ENCODE measurements at regions not wholly inside any gene's neighbourhood (a gene's known extent, or its start where the extent isn't known, plus 50 kb on each side); places are given as distances from the start of the nearest gene placed in this dataset.
A peak's percentile ranks its signal among the peaks of the same experiment; 100 is the strongest.

DNA sequence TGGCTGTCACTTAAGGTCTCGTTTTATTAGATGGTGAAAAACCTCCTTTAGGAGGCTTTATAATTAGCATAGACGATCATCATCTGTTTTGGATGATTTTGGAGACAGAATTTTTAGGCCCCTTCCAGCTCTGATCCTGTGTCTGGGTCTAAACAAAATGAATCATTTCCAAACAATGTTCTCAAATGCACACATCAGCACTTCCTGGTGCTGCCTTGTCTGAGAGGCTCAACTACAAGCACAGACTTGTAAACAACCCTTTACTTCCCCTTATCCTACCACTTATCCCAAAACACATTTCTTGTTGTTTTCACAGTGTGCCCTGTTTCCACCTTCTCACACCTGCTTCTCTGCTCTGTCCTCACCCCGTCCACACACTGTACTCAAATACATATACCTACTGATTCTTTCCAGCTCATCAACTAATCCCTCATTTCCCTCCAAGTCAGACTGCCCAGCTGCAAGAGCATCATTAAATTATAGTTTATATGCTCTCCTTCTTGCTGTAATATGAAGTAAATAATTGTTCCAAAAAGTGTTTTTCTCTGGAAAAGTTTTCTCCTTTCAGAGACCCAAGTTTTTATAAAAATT lies 71.2 kb upstream of the COL3A1 start:
- TF ChIP-seq, protein P1, sequence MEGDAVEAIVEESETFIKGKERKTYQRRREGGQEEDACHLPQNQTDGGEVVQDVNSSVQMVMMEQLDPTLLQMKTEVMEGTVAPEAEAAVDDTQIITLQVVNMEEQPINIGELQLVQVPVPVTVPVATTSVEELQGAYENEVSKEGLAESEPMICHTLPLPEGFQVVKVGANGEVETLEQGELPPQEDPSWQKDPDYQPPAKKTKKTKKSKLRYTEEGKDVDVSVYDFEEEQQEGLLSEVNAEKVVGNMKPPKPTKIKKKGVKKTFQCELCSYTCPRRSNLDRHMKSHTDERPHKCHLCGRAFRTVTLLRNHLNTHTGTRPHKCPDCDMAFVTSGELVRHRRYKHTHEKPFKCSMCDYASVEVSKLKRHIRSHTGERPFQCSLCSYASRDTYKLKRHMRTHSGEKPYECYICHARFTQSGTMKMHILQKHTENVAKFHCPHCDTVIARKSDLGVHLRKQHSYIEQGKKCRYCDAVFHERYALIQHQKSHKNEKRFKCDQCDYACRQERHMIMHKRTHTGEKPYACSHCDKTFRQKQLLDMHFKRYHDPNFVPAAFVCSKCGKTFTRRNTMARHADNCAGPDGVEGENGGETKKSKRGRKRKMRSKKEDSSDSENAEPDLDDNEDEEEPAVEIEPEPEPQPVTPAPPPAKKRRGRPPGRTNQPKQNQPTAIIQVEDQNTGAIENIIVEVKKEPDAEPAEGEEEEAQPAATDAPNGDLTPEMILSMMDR (IDR thresholded peaks at IDR 0.05) = no peak
- TF ChIP-seq POLR2AphosphoS5 (IDR thresholded peaks at IDR 0.05) = no peak
- no peak for TF ChIP-seq POLR2A (IDR thresholded peaks at IDR 0.05)
- no peak for TF ChIP-seq EP300 (IDR thresholded peaks at IDR 0.05)
- Histone ChIP-seq H3K27ac (no peak overlapping the region), H3K36me3 (no peaks in the 10 kb centered on the region), H3K4me3 (no peak overlapping the region), H3K4me1 (no peaks in the 10 kb centered on the region), H3K9me3 (no peaks in the 10 kb centered on the region), H3K27me3 (no peaks in the 10 kb centered on the region)
- DNase-seq (no peak), ATAC-seq (ENCODE audit: low FRiP score in 2 of 2) (peak in 1 of 2 donors; percentile 60)
- 50 to 56% methylated on average over 3 of the region's 3 CpGs for WGBS, 2 donors

GRCh38 chr2:188903740-188904139 lies 70.4 kb upstream of the COL3A1 start:
- DNase-seq = no peak
- ATAC-seq (ENCODE audit: low FRiP score in 2 of 2) = no peak
- TF ChIP-seq POLR2A (IDR thresholded peaks at IDR 0.05) (no peak), POLR2AphosphoS5 (IDR thresholded peaks at IDR 0.05) (no peak), EP300 (IDR thresholded peaks at IDR 0.05) (no peak)
- TF ChIP-seq, protein P1 (IDR thresholded peaks at IDR 0.05) = no peak
- Histone ChIP-seq H3K27ac (no peak overlapping the region), H3K4me1 (no peaks in the 10 kb centered on the region), H3K4me3 (no peak overlapping the region), H3K9me3 (no peaks in the 10 kb centered on the region), H3K27me3 (no peaks in the 10 kb centered on the region), H3K36me3 (no peaks in the 10 kb centered on the region)
- 94 to 95% methylated on average over 1 of the region's 1 CpG for WGBS, 2 donors

DNA sequence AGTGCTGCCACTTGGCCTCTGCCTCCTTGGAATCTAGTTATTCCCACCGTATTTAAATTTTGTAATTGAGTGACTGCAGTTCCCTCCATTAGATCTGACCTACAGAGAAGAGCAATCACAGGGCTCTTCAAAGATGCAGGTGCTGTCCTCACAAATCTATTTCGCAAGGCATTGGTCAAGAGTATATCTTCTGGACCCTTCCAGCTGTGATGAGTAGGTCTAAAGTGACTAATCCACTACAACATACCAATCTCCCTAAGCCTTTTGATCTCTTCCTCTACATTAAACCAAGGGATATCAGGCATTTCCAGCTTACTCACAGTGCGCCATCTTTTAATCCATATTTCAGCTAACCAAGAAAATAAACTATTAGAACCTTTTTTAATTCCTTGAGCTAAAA lies 65.1 kb upstream of the COL3A1 start:
- no peaks in the 10 kb centered on the region for H3K27me3 ChIP-seq
- no peak overlapping the region for H3K4me3 ChIP-seq
- H3K27ac ChIP-seq = no peak overlapping the region
- TF ChIP-seq POLR2A (IDR thresholded peaks at IDR 0.05) (no peak), POLR2AphosphoS5 (IDR thresholded peaks at IDR 0.05) (no peak), EP300 (IDR thresholded peaks at IDR 0.05) (no peak)
- TF ChIP-seq, protein P1 (IDR thresholded peaks at IDR 0.05) = no peak
- no peaks in the 10 kb centered on the region for H3K36me3 ChIP-seq
- WGBS, 2 donors = 77 to 94% methylated on average over 3 of the region's 3 CpGs
- H3K9me3 ChIP-seq = no peaks in the 10 kb centered on the region
- ATAC-seq (ENCODE audit: low FRiP score in 2 of 2) = no peak
- DNase-seq = no peak
- H3K4me1 ChIP-seq = no peaks in the 10 kb centered on the region

GRCh38 chr2:188916736-188917135 lies 57.4 kb upstream of the COL3A1 start:
- ATAC-seq (ENCODE audit: low FRiP score in 2 of 2) (no peak), DNase-seq (no peak)
- no peak overlapping the region for H3K27ac ChIP-seq
- no peaks in the 10 kb centered on the region for H3K27me3 ChIP-seq
- H3K4me3 ChIP-seq = no peak overlapping the region
- no peaks in the 10 kb centered on the region for H3K9me3 ChIP-seq
- no peaks in the 10 kb centered on the region for H3K36me3 ChIP-seq
- TF ChIP-seq POLR2AphosphoS5 (IDR thresholded peaks at IDR 0.05) (no peak), POLR2A (IDR thresholded peaks at IDR 0.05) (no peak), EP300 (IDR thresholded peaks at IDR 0.05) (no peak)
- TF ChIP-seq, protein P1 (IDR thresholded peaks at IDR 0.05) = no peak
- H3K4me1 ChIP-seq = no peaks in the 10 kb centered on the region

DNA sequence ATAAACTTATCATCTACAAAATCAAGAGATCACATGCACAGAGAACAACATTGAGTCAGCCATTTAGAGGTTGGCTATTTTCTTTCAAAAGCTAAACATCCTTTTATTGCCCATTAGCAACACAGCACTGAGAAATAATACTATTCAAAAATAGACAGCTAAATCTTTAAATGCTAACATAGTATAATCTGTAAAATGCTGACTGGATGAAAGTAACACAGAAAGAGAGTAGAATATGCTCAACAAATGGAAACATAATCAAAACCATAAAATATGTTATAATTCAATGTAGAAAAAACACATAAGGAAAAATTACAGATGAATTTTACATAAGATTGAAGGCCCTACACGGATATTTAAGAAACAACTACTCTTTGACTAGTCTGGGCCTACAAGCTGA lies 56.5 kb upstream of the COL3A1 start:
- Histone ChIP-seq H3K27ac (no peak overlapping the region), H3K9me3 (no peaks in the 10 kb centered on the region), H3K36me3 (no peaks in the 10 kb centered on the region), H3K4me3 (no peak overlapping the region), H3K4me1 (no peaks in the 10 kb centered on the region), H3K27me3 (no peaks in the 10 kb centered on the region)
- TF ChIP-seq POLR2A (IDR thresholded peaks at IDR 0.05) (no peak), POLR2AphosphoS5 (IDR thresholded peaks at IDR 0.05) (no peak), EP300 (IDR thresholded peaks at IDR 0.05) (no peak)
- TF ChIP-seq, protein P1 (IDR thresholded peaks at IDR 0.05) = no peak
- no peak for ATAC-seq (ENCODE audit: low FRiP score in 2 of 2)
- 80 to 100% methylated on average over 1 of the region's 1 CpG for WGBS, 2 donors
- DNase-seq = no peak

Measured in upper lobe of left lung (tissue), 6 donors.